GM18508 (cell line): ENCODE measurements at regions not wholly inside any gene's neighbourhood (a gene's known extent, or its start where the extent isn't known, plus 50 kb on each side); places are given as distances from the start of the nearest gene placed in this dataset.
"Not testable (repeated sequence)": the region's sequence is repeated elsewhere in the genome, so short reads cannot be mapped to it uniquely, and the experiment has no call there.

Experiments used
- ATAC-seq: cut with Tn5 transposase; IDR thresholded peaks from one replicate; pipeline ENCODE4 v1.9.1; 2021; ENCODE audit warnings: moderate number of reproducible peaks; ENCODE audit not compliant: insufficient read depth, unreplicated experiment

DNA sequence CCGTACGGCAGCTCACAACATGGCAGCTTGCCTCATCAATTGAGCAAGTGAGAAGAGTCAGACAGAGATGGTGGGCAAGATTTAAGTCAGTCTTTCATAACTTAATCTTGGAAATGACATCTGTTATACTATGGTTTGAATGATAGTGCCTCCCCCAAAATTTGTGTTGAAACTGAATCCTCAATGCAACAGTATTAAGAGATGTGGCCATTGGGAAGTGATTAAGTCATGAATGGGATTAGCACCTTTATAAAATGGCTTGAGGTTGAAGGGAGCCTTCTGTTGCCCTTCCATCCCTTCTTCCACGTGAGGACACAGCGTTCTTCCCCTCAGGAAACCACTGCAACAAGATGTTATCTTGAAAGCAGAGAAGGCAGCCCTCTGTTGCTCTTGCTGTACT is 124.2 kb downstream of the C12orf75 start:
- ATAC-seq, result no peak

DNA sequence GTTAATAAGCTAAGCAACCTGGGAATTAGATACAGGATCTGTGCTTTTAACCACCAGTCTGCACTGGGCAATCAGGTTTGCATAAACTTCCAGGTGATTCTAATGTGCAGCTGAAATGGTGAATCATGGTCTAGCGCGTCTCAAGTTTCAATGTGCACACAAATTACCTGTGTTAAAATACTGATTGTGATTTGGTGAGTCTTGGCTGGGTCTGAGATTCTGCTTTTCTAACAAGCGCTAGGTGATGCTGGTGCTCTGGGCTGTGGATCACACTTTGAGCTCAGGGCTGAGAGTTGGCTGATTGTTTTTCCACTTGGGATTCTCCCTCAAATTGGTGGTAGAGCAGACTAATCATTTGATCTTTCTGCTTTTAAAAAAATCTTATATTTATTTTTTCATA is 124.8 kb downstream of the C12orf75 start:
- ATAC-seq, result no peak

DNA sequence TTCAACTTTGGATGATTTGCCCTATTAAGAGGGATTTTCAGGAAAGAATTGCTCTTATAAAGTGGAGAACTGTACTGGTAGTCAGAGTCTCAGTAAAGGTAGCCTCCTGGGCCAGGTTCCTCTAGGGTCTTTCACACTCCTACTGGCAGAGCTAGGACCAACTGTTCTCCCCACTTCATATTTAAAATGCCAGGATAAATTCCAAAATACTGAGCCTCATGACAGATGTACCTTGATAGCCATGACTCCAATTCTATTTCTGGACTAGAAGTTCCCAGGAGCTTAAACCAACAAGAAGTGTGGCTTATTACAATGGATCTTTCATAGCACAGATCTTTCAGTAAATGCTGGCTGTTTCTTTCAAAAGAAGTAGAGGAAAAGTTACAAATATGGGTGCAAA is 126.5 kb downstream of the C12orf75 start:
- no peak for ATAC-seq

DNA sequence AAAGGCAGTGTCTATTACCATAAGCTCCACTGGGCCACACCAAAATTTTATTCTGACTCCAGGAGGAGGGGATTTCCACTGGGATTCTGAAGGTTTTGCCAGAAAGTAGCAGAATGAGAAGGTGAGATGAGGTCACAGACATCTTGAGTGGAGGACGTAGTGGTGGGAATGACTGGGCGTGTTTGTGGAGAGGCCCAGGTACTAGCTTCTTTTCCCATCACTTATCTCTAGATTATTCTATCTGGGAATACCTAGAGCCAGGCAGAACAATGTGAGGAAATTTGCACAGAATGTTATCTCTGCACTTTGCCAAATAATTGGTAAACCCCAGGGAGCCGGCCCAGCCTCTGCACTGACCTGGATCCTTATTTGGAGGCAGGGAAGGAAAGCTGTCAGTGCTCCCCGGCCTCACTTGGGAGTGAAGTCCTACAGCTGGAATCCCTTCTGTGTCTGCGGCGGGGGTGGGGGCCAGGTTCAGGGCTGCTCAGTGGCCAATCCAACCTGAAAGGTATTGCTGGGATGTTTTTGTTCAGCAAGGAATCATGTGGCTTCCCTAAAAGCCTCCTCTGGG is 129.4 kb downstream of the C12orf75 start:
- ATAC-seq, result no peak

DNA sequence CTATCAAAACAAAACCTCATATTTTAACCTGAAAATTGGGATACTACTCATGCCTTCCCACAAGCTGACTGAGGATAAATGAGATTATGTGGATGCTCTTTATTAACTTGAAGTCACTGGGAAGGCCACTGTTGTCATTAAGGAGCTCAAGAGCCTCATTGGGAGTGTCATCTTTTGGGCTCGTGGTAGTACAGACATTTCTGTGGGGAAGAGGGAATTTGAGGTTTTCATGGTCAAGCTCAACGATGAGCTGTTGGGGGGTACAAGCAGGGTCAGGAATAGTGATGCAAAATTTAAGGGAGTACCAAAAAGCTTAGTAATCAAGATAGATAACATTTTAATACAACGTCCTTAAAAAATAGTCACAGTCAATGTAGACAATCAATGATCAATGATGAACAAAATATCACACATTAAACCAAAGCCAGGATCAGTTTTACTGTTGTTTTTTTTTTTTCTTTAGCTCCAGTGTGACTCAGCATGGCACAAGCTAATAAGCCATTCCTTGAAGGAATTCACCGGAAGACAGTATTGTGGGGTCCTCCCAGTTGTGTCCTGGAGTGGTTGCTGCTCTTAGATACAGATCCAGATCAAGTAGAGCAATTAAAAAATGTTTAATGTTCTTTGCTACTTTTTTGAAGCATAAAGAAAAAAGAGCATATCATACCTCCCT is 130.9 kb downstream of the C12orf75 start:
- no peak for ATAC-seq

DNA sequence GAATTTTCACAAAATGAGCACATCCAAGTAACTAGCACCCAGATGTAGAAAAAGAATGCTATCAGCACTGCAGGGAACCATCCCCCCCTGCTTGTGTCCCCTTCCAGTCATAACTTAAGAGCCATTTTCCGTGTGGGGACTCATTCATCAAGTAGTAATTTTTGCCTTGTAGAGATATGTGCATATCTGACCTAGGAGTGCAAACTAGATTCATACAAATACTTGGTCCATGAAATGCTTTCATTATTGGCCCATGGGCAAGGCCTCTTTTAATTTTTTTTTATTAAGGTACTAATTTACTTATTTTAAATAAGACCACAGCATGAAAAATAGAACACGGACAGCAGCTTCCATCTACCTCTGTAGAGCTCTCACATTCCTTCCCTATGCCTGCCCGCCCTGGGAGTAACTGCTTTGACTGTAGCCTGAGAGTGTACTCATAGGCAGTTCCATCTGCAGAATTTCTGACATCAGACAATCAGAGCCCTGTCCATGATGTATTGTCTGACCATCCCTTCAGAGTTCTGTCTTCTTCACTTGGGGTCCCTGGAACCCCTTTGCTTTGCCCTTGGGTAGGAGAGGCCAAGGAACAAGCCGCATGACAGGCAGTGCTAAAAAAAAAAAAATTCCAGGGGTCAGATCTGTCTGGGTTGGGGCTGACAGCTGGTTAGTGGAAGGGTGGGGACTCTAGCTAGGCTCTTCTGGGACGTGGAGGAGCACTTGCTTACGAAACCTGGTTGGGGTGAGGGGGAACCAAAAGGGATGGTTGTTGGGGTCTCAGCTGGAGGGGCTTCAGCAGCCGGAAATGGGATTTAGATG is 131.7 kb downstream of the C12orf75 start:
- ATAC-seq, result no peak

DNA sequence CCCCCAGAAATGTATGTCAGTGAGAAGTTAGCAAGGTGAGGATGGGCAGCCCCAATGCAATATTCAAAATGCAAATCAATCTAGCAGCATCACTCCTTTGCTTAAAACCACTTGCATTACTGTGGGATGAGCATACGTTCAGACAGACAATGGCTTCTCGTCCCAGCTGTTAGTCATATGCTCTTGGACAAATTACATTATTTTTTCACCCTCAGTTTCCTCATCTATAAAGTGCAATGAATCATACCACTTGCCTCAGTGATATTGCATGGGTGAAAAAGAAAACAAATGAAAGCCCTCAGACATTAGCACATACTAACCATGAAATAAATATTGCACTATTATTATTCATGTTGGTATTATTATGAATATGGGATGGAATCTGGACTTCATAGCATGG is 132.3 kb downstream of the C12orf75 start:
- no peak for ATAC-seq

DNA sequence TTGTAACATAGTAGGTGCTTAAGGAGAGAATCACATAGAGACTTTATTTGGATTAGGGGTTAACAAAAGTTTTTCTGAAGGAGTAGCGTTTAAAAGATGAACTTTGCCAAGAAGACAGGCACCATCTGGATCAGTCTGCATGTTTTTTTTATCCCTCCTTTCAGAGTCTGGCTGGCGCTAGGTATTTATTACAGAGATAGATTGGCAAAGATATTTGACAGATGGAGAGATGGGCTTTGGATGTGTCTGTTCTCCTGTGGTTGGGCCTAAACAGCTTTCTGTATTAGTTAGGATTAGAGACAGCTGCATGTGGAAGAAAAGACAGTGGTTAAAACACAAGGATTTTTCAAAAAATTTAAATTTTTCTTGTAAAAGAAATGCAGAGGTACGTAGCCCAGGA is 133.9 kb downstream of the C12orf75 start:
- no peak for ATAC-seq

DNA sequence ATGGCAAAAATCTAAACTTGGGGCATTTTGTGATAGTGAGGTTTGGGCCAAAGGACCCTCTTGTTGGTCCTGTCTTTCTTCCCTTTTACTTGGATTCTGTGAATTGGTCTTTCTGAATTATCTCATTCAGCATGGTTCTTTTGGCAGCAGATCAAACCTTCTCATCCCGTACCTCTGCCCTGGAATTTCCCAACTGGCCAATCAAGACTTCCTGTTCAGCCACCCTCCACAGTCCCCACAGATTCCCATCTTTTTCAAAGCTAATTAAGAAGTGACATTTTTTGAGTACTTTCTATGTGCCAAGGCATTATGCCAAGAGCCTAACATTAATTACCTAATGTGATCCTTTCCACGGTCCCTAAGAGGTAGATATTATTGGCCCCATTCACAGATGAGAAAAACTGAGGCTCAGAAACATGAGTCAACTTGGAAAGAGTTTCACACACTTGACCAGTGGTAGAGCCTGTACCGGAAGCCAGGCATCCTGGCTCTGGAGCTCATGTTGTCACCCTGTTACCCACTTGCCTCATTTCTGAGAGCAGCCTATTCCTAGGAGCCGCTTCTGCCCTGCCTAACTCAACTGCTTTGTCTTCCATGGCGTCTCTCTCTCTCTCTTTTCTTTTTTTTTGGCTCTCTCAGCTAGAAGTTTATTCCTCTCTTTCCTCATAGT is 135.9 kb downstream of the C12orf75 start:
- no peak for ATAC-seq

DNA sequence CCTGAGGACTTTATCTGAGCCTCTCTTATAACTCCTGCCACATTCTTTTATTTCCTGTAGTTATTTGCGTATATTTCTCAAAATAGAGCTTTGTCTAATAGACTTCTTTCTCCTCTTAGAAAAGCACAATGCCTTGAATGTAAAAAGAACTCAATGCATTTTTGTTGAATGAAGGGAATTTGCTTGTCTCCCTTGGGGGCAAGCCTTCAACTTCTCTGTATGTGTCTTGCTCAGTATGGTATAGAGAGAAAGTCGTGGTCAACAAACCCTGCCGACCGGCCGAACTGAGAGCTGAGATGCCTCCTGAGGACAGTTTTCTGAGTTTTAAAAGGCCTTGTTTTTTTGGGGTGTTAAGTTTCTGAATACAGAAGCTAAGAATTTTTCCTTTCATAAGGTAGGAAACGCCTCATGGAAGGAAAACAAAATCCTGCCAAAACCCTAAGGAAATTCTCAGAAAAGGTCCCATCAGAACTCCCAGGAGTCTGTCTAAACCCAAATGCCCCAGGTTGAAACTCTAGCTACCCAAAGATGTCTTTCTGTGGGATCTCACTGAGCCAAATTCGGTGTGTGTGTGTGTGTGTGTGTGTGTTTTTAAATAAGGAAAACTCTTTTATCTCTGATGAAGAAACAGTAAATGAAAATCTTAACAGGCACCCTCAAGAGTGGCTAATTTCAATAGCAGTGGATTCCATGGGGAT is 136.6 kb downstream of the C12orf75 start:
- ATAC-seq, result no peak

DNA sequence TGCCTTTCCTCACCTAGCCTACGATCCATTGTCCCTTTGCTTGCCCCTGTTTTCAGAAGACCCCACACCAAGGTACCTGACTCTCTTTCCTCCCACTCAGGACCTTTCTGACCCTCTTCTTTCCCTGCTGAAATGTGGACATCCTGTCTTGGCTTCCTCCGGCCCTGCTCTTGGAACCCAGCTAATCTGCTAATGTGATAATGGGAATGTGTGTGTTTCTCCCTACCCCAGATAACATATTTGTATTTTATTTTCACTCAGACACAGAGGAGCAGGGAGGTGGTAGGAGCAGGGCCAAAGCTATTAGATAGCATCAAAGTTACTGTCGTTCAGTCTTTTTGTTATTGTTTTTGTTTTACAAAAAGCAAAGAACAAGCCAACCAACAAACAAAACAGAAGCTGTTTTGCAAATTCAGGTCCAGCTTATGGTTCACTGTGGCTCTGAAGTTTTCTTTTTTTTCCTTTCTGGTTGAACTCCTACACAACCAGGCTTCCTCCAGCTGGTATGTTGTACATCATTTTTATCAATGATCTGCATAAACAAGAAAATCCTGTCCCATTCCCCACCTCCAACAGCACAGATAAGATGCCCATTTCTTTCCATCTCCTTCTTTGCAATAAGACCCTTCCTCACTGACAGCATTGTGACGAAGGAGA is 137.3 kb downstream of the C12orf75 start:
- no peak for ATAC-seq

DNA sequence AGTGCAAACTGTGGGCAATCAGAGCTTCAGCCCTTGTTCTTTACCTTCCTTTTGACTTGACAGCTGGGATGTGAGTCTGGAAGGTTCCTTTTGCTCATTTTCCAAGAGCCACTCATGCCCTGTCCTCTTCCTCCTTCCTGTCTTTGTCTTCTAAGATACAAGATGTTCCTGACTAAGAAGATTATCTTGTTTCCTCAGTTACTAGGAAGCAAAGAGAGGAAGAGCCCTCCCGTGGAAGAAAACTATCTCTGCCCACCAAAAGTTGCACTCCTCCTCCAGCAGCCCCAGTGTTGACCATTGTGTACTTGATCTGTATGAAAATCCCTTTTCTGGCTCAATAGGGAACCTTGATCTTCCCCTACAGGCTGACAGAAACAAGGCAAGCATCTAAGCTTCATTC is 138.0 kb downstream of the C12orf75 start:
- no peak for ATAC-seq

DNA sequence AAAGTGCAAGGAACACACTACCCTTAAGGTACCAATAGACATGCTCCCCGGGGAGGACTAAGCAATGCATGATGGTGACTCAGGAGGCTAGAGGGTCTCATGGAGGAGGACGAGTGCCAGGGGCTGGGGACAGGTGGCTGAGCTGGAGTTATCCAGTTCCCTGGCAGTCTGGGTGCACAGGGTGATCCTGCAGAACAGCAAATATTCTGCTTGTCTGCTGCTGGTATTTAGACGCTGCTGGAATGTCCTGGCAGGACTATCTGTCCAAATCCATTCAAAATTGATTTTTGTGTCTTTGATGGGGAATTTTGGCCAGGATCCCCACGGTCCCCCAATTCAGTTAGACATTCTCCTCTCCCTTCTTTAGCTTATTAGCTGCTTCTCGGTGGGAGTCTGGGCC is 138.7 kb downstream of the C12orf75 start:
- ATAC-seq, result no peak

DNA sequence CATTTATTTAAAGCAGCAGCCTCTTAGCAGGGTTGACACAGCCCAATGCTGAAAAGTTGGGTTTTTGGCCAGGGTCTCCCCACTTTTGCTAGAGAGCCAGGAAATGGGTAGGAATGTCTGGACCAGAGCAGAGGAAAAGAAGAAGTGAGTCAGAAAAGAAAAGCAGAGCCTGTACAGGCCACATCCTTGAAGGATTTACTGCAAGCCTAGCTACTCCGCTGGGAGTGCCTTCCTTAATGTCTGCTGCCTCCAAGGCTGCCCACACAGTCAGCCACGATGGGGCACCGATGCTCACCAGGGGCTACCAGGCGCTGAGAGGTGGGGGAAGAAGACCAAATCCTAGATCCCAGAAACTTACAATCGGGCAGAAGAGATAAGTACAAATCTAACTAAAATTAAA is 139.2 kb downstream of the C12orf75 start:
- ATAC-seq, result no peak

DNA sequence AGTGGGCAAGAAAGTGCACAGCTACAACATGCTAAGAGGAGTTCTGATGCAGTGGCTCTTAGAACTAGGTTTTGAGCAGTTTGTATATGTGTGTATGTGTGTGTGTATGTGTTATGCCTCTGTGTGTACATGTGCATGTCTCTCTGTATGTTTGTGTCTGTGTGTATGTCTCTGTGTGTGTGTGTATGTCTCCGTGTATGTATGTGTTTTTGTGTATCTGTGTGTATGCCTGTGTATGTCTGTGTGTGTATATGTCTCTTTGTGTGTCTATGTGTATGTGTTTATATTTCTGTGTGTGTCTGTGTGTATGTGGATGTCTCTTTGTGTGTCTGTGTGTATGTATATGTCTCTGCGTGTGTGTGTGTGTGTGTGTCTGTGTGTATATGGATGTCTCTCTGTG is 139.6 kb downstream of the C12orf75 start:
- ATAC-seq, result no peak

DNA sequence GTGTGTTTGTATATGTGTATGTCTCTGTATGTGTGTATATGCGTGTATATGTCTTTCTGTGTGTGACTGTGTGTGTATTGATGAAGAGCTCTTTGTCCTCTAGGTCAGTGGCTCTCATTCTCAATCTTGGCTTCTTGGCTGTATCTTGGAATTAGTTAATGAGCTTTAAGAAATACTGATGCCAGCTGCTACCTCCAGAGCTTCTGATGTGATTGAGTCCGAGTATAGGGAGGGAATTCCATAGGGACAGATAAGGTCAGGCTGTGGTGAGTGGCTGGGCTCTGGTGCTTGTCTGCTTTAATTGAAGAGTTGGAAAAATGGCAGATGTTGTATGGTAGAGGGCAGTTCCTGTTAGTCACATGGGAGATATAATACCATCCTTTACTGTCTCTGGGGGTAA is 140.1 kb downstream of the C12orf75 start:
- ATAC-seq, result no peak

DNA sequence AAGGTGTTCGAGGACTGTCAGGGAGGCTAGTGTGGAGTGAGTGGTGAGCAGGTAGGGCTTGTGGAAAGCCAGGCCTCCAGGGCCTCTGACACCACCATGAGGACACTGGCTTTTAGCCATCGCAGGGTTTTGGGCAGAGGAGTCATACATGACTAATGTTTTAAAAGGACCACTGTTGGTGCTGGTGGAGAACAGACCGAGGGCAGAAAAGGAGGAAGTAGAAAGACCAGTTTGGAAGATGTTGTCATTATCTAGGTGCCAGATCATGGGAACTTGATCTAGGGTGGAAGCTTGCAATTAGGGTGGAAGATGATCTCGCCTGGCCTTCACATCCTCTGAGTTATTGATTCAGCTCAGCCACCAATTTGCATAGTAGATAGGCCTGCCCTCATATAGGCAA is 144.2 kb downstream of the C12orf75 start:
- ATAC-seq, result no peak

DNA sequence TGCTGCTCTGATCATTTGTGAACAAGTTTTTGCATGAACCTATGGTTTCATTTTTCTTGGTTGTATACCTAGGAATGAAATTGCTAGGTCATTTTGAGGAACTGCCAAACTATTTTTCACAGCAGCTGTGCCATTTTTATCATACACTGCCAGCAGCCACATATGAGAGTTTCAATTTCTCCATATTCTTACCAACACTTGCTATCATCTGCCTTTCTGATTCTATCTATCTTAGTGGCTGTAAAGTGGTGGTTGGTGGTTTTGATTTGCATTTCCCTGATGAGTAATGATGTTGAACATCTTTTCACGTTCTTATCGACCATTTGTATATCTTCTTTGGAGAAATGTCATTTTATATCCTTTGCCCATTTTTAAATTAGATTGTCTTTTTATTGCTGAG is 146.1 kb downstream of the C12orf75 start:
- no peak for ATAC-seq

DNA sequence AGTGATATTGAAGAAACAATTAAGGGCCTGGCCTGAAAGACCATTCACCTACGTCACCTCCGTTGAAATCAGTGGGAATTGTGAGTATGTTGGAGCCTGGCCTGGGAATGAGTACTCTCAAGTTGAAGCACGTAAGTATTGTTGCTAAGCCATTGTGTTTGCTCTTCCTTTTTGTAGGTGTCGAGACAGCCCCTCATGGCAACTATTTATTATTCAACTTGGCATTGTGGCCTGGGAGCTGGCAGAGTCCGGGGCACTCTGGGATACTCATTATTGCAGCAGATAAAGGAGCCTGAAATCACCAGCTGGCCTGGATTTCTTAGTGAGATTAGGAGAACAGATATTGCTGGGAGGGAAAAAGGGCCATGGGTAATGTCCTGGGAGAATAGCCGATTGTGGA is 147.4 kb downstream of the C12orf75 start:
- ATAC-seq, result no peak

DNA sequence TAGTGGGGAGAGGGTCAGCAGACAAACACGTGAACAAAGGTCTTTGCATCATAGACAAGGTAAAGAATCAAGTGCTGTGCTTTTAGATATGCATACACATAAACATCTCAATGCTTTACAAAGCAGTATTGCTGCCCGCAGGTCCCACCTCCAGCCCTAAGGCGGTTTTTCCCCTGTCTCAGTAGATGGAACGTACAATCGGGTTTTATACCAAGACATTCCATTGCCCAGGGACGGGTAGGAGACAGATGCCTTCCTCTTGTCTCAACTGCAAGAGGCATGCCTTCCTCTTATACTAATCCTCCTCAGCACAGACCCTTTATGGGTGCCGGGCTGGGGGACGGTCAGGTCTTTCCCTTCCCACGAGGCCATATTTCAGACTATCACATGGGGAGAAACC is 148.3 kb downstream of the C12orf75 start:
- ATAC-seq, result not testable (repeated sequence)
